GM21529 (cell line): ENCODE measurements at regions not wholly inside any gene's neighbourhood (a gene's known extent, or its start where the extent isn't known, plus 50 kb on each side); places are given as distances from the start of the nearest gene placed in this dataset.

ENCODE experiments used
- ATAC-seq: cut with Tn5 transposase; IDR thresholded peaks from one replicate; pipeline ENCODE4 v1.9.1; 2021; ENCODE audit not compliant: unreplicated experiment

GRCh38 chr3:26346497-26346896 is 276.1 kb upstream of the LRRC3B start:
- no peak for ATAC-seq

DNA sequence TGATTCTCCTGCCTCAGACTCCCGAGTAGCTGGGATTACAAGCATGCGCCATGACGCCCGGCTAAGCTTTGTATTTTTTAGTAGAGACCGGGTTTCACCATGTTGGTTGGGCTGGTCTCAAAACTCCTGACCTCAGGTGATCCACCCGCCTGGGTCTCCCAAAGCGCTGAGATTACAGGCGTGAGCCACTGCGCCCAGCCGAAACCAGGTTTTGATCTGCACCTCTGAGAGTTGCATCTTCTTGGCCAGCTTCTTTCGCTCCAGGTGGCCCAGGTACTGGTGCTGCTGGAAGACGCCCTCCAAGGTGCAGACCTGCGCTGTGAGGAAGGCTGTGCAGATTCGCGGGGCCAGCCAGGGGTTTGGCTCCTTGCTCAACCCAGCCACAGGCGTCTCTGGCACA is 275.4 kb upstream of the LRRC3B start:
- ATAC-seq = no peak

GRCh38 chr3:26350853-26351252 is 271.7 kb upstream of the LRRC3B start:
- no peak for ATAC-seq

DNA sequence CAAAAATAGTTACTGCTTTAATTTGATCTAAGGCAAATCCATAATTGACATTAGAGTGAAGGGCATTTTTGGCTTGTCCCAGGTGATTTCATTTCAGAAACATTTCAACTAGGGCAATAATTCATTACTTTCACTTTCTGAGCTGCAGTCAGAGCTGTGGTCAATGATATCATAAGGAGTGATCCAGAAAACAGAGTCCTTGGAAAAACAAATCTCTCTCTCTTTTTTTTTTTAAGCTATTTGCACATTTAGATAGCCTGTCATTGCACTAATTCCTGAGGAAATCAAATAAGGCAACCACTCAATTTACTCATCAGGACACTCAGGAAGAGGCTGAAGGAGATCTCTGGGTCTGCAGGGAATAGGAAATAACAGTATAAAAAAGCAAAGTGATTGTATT is 269.5 kb upstream of the LRRC3B start:
- no peak for ATAC-seq

- ATAC-seq = no peak
Measured at GRCh38 chr3:26358405-26358804, 264.2 kb upstream of the LRRC3B start.

- no peak for ATAC-seq
Measured at GRCh38 chr3:26365706-26366105, 256.9 kb upstream of the LRRC3B start.

DNA sequence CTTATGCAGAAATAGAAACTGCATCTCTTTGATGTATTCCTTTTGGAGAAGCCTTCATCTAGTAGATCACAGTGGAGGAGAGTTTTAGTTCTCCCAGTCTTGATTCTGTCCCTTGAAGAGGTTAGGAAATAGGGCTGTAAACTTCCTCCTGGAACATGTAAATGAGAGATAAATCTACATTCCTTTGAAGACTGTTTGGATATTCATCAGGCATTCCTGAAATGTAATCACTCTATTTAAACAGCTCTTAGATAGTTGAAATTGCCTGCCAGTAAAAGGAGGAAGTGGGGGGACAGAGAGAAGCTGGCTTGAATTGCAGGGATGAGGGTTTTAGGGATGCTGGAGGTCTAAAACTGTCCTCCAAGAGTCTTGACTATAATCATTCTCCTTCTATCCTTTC is 254.3 kb upstream of the LRRC3B start:
- no peak for ATAC-seq

GRCh38 chr3:26369133-26369532 is 253.4 kb upstream of the LRRC3B start:
- no peak for ATAC-seq

- ATAC-seq = no peak
Measured at GRCh38 chr3:26375843-26376530, 246.6 kb upstream of the LRRC3B start.

DNA sequence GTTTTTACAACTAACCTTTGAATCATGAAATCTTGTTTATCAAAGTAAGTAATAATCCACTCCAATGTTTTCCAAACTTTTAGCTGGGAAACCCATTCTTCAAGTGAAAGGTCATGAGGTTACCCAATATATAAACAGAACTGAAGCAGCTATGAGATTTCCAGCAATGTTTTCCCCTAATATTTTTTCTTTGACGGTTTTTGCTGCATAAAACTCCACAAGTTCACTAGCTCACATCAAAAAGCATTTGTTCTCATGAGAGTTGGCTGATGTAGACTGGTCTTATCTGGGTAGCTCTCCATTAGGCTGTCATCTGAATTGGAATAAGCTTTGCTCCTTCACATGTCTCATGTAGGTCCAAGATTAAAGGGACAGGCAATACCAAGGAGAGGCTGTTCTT is 241.2 kb upstream of the LRRC3B start:
- no peak for ATAC-seq

- ATAC-seq = no peak
Measured at GRCh38 chr3:26406636-26407035, 215.9 kb upstream of the LRRC3B start.

DNA sequence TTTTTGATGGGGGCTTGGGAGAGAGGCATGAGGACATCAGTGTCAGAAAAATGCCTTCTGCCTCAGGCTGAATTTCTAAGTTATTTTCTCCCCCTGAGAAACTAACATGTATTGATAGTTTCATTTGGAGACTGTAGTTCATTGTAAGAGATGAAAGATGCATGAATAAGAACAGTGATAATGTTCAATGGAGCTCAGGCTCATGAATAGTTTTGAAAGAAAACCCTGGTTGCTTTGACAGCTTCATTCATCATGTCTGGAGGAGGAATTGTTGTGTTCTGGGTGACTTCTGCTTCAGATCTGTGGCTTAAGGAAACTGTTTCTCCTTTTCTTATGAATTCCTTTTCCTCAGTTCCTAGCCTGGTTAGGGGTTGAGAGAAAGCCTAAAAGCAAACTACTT is 204.0 kb upstream of the LRRC3B start:
- no peak for ATAC-seq

DNA sequence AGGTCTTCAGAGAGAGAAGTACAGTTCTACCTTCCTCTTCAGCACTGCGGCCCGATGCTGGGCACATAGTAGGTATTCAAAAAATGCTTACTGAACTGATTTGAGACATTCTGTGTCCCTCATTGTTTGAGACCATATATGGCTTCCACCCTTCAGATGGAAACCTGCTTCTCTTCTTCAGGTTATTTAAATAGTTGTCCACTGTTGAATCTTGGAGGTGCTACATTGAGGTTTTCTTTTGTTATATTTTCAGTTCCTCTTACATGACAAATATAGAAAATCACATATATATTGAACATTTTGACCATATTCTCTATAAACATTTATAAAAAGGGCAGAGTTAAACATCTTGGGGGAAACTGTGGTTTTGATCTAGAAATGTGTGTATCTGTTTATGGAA is 200.2 kb upstream of the LRRC3B start:
- no peak for ATAC-seq

- no peak for ATAC-seq
Measured at GRCh38 chr3:26425076-26425475, 197.5 kb upstream of the LRRC3B start.

- ATAC-seq = no peak
Measured at GRCh38 chr3:26428992-26429391, 193.6 kb upstream of the LRRC3B start.

DNA sequence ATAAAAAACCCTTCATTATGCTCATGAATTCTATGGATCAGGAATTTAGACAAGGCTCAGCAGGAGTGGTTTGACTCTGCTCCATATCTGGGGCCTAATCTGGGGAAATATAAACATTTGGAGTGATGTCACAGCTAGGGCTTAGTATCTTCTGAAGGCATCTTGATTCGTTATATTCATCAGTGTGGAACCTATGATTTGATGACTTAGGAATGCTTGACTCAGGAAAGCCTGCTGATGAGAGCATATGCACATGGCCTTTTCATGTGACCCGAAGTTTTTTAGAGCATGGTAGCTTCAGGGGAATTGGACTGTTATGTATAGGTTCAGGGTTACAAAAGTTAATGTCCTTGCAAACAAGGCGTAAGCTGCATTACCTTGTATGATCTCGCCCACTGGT is 184.9 kb upstream of the LRRC3B start:
- ATAC-seq = no peak

DNA sequence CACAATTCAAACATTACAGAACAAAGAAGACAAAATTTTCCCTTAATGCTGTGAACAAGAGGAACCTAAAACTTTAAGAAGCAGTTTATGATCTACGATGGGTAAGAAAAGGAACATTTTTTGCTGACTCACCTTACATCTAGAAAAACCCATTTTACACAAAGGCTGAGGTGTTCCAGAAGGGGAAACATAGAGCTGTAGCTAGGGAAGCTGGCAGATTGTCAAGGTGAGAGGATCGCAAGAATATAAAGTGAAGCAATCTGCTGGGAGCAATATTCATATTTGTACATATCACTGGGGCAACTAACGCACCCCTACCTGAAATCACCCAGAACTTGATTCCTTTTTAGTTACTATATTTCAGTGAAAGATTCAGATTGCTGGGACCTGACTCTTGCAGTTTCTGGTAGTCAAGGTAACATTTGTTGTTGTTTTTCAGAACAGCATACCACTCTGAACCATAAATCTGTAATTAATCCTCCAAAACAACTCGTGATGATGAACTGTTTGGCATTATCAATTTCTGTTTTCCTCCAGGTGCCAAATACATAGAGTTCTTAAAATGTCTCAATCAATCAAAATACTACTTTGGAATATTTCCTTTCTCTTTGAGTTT is 184.1 kb upstream of the LRRC3B start:
- no peak for ATAC-seq

DNA sequence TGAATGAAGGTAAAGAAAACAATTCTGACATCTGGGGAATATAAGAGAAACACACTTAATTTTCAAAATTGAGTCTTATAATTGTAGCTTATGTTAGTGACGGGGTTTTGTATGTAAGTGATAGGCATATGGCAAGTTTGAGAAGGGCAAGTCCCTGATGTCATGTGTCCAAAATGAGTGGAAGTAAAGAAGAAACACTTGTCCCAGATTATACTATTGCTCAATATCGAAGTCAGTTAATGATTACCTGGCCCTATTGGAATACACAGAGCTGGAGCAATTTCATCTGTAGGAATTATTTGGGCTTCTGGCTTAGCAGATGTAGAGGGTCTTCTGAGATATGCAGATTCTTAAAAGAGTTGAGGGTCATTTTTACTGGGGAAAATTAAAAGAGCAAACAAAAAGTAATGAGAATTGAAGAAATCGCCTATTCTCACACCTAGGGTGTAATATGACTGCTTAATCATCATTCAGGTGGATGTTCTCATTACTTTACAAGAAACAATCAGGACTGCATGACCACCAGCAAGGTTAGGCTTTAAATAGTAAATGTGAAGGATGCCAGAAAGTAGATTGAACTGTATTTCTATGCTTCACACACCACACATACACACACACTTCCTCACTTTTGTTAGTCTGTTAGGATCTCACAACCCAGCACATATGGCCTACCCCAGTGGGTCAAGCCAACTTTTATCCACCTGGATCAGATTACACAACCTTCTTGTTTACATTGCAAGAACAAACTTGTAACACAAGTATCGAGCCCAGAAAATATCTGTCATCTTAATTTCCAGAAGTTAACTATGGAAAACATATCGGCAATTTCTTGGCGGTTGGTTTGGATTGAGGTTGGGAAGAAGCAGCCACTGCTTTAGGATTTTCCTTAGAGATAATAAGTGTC is 183.3 kb upstream of the LRRC3B start:
- no peak for ATAC-seq

GRCh38 chr3:26449996-26450395 is 172.6 kb upstream of the LRRC3B start:
- no peak for ATAC-seq

DNA sequence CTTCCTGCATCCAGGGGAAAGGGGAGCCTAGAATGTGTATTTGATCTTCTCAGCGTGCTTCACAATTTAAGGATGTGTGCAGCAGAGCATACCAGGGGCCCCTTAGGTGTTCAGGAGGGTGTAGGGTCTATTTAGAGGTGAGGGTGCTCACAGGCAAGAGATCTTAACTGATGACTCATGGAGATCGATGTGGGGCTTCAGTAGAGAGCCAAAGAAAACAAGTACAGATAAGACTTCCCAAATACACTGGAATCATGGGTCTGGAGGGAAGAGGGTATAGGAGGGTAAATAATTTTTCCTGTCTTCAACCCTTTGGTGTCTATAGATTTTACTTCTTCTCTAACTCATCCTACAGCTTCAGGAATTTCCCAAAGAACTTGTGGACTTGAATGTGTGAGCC is 170.2 kb upstream of the LRRC3B start:
- ATAC-seq = no peak

GRCh38 chr3:26460985-26461384 is 161.6 kb upstream of the LRRC3B start:
- ATAC-seq = no peak

DNA sequence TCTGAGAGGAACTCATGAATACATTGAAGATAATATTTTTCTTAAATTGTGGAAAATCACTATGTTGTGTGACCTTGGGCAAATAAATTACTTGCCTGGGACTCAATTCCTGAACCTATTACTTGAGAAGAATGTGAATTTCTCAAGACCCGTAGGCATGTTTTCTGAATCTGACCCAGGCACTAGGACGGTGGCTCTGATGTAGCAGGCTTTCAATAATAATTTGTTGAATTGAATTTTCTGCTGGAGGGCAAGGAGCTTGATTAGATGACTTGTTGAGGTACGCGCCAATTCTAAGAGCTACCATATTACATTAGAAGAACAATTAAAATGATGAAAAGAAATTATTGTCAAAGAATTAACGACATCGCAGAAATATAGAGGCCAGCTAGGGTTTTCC is 150.2 kb upstream of the LRRC3B start:
- no peak for ATAC-seq
